GM18505 (cell line): ENCODE measurements at regions not wholly inside any gene's neighbourhood (a gene's known extent, or its start where the extent isn't known, plus 50 kb on each side); places are given as distances from the start of the nearest gene placed in this dataset.
"Not testable (repeated sequence)": the region's sequence is repeated elsewhere in the genome, so short reads cannot be mapped to it uniquely, and the experiment has no call there.

Source experiments
- ATAC-seq: cut with Tn5 transposase; IDR thresholded peaks from one replicate; pipeline ENCODE4 v1.9.1; 2021; ENCODE audit not compliant: unreplicated experiment
- POLR2A ChIP-seq: IDR thresholded peaks from 4 replicates; pipeline ENCODE4 v1.6.1; 2011; ENCODE audit warnings: borderline replicate concordance; ENCODE audit not compliant: insufficient read depth, insufficient read length; ENCODE audit errors: extremely low read depth

GRCh38 chr6:112881828-112882780, 535.0 kb downstream of the RFPL4B start:
- no peak for ATAC-seq
- no peak for TF ChIP-seq POLR2A

GRCh38 chr6:112883095-112883494, 536.0 kb downstream of the RFPL4B start:
- ATAC-seq, result no peak
- no peak for TF ChIP-seq POLR2A

GRCh38 chr6:112886415-112886814, 539.3 kb downstream of the RFPL4B start:
- no peak for TF ChIP-seq POLR2A
- no peak for ATAC-seq

GRCh38 chr6:112887424-112887823, 540.3 kb downstream of the RFPL4B start:
- ATAC-seq, result not testable (repeated sequence)

GRCh38 chr6:112899541-112899940, 552.4 kb downstream of the RFPL4B start:
- TF ChIP-seq POLR2A, result no peak
- no peak for ATAC-seq

- no peak for TF ChIP-seq POLR2A
Measured at GRCh38 chr6:112903361-112903760, 556.2 kb downstream of the RFPL4B start.

GRCh38 chr6:112906726-112907125, 559.6 kb downstream of the RFPL4B start:
- ATAC-seq, result no peak
- TF ChIP-seq POLR2A, result no peak

More at GRCh38 chr6:112903361-112903760, 556.2 kb downstream of the RFPL4B start:
- no peak for ATAC-seq

GRCh38 chr6:112909781-112910180, 562.7 kb downstream of the RFPL4B start:
- TF ChIP-seq POLR2A, result no peak
- ATAC-seq, result no peak

- ATAC-seq, result no peak
- TF ChIP-seq POLR2A, result no peak
Measured at GRCh38 chr6:112910256-112910655, 563.1 kb downstream of the RFPL4B start.

- no peak for TF ChIP-seq POLR2A
- no peak for ATAC-seq
Measured at GRCh38 chr6:112911959-112912358, 564.8 kb downstream of the RFPL4B start.

GRCh38 chr6:112912416-112913101, 565.4 kb downstream of the RFPL4B start:
- no peak for TF ChIP-seq POLR2A
- no peak for ATAC-seq

- not testable (repeated sequence) for ATAC-seq
Measured at GRCh38 chr6:112919744-112920143, 572.6 kb downstream of the RFPL4B start.

- ATAC-seq, result no peak
Measured at GRCh38 chr6:112920994-112921393, 573.9 kb downstream of the RFPL4B start.

More at GRCh38 chr6:112920994-112921393, 573.9 kb downstream of the RFPL4B start:
- TF ChIP-seq POLR2A, result no peak
